ENCODE measurements at regions not wholly inside any gene's neighbourhood (a gene's known extent, or its start where the extent isn't known, plus 50 kb on each side); places are given as distances from the start of the nearest gene placed in this dataset.

DNA sequence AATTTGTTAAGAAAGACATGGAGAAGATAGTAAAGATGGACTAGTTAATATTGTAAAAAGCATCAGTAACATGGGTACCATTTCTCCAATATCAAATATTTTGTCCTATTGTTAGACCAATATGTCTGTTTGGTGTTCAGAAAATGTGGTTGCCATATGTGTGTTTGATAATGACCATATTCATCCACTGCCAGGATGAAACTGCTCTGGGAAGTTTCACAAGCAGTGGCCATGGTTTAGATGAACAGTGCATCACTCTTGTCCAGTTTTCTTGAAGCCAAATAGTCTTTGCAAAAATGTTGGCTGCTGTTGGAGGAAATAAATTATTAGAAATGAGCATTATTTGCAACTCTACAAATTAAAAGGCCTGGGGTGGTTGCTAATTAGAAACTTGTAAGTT, 333.8 kb downstream of the NUF2 start:
- DNase-seq (ENCODE audit: low spot score): no peak

DNA sequence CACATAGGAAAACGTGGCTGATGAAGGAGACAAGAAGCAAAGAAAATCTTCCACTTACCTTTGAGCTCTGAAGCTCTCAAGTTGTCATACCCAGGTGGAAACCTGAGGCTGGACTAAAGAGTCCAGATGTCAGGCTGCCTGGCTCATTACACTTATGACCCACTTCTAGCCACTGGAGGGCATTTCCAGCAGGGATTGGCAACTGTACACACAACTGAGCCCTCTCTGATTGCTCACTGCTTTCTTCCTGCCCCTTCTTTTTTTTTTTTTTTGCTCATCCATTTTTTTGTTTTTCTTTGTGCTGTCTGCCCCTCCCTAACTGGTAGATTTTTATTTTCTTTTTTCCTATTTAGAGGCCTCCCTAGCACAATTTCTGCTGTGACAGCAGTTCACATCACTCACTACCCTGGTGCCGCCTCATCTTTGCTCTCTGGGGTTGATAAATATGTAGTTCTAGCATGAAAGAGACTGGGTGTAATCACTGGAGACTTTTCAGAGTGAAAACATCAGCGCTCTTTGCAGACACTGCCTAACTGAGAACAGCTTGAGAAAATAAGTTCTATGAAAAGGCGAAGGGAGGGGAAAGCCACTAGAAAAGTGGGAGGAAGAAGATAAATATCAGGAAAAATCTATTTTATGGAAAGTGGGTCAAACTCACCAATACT, 334.5 kb downstream of the NUF2 start:
- no peak for DNase-seq (ENCODE audit: low spot score)

DNA sequence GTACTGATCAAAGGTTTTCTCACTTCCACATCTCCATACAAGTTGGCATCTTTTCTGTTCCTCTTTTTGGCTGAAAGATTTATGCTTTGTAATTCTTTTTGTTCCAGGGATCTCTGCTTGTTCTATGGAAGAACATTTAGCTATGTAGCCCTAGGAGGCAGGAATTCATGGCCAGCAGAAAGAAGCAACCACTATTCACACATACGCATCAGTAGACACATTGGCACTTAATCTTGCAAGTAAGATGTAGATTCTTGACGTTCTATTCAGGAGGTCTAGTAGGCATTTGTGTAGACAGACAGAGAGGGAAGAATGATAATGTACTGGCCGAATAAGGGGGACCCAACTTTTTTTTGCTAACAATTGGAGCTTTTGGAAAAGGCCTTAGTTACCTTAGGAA, 336.0 kb downstream of the NUF2 start:
- DNase-seq (ENCODE audit: low spot score): no peak

DNA sequence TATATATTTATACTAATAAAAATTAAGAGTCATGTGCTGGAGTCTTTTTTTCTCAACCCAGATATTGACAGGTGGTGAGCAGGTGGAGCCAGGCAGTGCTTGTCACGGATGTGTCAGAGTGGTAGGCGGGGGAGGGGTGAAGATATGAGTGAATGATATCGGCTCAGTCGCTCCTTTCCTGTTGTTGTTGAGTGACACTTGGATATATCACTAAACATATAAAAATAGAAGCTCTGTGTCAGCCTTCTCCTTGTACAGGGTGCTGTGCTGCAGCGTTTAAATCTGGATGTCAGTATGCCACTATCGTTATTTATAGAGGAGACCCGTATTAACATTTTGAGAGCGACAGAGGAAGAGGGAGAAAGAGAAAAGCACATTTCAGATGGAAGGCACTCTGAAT, 339.6 kb downstream of the NUF2 start:
- no peak for DNase-seq (ENCODE audit: low spot score)

DNA sequence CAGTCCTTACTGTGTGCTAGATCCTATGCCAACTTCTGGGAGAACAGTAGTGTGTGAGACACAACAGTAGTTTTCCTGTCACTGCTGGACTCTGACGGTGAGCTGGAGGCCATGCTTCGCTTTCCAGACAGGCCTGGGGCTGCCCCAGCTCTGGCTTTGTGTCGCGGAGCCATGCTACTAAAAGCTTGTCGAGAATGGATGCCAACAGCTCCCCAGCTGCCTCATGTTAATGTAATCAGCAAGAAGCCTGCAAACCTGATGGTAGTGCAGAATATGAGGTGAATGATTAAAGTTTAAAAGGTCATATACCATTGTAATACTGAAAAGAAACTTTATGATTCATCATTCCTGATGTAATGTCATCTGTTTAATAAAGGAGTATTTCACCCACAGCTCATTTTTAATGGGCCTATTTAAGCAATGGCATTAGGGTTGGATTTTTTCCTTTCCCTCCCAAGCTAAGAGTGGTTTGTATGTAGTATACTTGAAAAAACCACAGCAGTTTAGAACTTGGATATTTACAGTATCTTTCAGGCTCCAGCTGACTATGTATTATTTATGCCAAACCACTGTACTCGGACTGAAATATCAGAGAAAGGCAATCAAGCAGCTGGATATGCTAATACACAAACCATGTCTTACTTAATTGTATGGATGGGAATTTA, 343.0 kb downstream of the NUF2 start:
- no peak for DNase-seq (ENCODE audit: low spot score)

DNA sequence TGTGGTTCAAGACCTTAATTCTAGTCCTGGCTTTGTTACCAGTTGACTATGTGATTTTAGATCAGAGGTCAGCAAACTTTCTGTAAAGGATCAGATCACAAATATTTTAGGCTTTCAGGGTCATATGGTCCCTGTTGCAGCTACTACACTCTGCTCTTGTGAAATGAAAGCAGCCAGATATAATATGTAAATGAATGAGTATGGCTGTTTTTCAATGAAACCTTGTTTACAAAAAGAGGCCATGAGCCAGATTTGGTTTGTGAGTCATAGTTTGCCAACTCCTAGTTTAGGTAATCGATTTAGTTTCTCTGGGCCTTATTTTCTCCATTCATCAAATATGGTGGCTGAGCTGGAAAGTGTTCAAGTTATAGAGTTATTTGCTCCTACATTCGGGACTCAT, 346.7 kb downstream of the NUF2 start:
- no peak for DNase-seq (ENCODE audit: low spot score)

DNA sequence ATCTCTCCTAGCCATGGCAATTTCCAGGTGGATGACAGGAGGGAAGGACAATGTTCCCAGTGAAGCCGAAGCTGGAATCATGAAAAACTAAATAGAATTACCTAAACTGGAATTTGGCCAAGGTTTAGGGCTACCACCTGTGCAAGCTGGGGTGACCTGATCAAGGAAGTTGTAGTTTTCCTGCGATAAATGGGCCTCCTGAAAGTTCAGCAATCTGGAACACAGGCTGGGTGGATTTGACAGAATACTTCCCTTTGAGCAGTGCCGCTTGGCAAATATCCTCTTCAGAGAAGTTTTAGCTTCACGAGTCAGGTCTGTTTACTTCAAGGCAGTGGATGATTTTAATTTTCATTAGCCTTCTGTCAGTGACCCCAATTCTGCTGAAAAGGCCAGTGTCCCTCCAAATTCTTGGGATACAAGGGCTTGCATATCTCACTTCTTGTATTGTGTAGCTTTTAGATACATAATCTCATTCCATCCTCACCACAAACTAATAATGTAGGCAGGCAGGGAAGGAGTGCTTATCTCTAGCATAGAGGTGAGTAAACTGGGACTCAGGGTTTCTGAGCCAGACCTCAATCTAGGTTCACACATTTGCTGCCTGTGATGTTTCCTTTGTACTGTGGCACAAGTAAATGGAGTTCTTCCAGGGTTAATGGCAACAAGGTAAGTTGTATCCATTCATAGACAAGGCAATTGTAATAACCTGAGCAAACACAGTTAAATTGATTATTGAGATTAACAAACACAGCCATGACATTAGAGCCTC, 349.4 kb downstream of the NUF2 start:
- peak; percentile 13 for DNase-seq (ENCODE audit: low spot score)

DNA sequence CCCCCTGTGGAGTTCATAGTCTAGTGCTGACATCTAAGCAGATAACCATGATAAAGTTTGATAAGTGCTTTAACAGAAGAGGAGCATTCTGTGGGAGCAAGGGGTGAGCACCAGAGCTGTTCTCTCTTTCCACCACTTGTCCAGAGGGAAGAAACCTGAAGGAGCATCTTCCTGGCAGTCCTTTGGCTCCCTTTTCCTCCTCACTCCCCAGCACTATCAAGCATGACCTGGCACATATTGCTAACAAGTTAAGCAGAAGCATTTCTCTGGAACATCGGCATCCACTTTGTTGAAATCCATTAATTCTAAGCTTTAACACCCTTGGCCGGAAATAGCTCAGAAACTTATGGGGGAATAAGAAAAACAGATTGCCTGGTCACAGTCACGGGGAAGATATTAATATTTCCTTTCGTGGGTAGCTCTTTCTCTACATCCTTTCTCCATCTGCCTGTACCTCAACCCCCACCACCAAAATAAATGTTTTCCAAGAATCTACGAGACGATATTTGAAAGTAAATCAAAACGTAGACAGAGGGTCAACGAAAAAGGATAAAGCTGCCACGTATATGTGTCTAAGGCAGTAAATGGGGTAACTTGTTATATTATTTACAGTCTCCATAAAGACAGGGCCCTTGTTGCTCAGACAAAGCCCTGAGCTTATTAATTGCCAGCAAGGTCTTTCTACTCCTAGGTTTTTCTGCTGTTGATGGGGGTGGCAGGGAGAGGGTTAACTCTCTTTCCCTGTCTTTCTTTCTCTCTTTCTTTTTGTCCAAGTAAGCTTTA, 351.4 kb downstream of the NUF2 start:
- no peak for DNase-seq (ENCODE audit: low spot score)

DNA sequence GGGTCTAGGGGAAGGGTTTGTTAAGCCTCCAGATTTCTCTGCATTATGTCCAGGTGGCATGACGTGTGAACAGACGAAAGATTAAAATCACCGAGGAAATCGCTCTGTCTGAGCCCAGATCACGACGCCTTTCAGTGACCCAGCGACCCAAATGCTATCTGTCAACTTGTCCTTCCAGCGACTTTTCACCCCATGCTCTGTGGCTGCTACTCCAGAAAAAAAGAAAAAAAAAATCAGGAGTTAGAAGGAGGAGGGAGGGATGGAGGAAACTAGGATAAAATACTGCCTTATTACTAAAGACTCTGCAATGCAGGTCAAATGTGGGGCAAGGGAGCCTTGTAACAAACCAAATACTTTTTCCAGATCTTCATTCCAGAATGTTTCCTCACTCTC, 352.0 kb downstream of the NUF2 start:
- no peak for DNase-seq (ENCODE audit: low spot score)

DNA sequence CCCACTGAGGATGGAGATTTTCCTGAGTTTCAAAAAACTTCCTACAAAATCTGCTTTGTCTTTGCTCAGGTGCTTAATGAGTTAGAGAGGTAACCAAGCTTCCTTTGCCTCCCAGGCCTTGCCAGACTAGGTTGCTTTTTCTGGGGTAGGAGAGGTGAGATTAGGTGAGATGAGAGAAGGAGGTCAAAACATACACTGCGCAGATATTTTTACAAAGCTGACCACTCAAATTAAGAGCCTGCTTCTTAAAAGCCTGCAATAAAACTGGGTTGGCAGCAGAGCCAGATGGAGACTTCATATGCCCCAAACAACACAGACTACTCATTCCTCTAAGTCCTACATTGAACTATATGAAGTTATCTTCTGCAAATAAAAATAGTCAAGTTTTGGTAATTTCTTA, 352.5 kb downstream of the NUF2 start:
- DNase-seq (ENCODE audit: low spot score): no peak

DNA sequence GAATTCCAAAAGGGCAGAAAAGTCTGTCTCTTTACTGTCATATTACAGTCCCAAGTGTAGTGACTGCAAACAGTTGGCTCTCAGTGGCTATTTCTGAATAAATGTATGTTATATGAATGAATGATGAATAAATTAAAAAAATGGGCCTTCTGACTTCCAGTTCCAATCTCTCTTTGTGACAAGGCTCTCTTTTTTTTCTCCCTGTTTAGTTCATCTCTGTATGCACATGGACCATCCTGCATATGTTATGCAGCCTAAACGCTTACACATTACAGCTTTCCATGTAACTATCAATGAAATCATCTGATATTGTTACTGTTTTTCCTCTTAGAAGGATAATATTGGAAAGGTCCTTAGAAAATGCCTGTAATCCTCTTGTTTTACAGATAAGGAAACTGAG, 363.0 kb downstream of the NUF2 start:
- DNase-seq (ENCODE audit: low spot score): no peak

DNA sequence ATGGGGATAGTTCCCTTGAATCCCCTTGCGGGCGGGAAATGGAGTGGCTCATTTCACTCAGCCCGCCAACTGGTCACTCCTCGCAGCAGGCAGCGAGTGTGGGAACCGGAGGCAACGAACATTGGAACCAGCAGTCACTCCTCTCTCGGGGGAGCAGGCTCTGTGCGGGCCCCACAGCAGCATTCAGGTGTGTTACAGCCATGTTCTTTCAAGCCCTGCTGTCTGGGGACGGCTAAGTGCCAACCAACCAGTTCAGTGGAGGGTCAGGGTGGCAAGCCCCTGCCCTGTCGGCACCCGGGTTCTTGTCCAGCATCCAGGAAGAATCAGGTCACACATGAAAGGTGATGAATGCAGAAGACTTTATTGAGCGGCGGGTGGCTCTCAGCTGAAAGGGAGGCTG, 370.5 kb downstream of the NUF2 start:
- no peak for DNase-seq (ENCODE audit: low spot score)

DNA sequence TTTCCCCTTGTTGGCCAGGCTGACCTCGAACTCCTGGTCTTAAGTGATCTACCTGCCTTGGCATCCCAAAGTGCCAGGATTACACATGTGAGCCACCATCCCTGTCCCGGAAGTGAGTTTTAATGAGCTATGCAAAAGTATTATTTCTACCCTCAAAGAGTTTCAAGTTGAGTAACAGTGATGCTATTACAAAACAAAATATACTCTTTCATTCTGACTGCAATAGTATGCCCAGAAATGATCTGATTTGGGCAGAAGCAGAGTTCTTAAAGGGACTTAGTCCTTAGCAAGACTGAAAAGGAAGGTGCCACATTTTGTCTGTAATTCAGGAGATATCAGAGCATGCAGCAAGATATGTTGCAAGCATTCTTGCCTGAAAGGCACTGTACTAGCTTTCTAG, 375.4 kb downstream of the NUF2 start:
- no peak for DNase-seq (ENCODE audit: low spot score)

DNA sequence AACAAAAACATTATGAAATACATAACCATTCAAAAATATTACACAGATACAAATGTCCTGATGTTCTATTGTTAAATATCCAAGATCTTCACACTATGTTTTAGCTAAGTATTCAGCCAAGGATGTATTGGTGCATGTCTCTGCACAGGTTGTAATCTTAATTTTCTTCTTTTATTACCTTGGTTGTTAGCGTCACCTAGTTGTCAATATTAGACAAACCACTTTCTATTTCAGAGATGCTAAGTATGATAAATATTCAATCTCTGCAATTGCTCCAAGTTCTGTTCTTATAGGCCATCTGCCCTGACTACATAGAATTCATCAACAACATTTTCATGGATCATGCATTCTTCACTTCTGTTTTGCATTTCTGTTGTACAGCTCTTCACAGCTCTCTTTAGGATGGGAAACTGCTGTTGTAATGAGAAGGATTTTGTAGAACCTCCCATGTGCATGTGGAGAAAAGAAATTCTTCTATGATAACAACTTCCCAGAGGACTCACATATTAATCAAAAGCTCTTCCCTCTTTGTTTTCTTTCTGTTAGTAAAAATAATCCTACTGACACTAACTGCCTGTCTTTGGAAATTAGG, 380.1 kb downstream of the NUF2 start:
- peak; percentile 29 for DNase-seq (ENCODE audit: low spot score)

DNA sequence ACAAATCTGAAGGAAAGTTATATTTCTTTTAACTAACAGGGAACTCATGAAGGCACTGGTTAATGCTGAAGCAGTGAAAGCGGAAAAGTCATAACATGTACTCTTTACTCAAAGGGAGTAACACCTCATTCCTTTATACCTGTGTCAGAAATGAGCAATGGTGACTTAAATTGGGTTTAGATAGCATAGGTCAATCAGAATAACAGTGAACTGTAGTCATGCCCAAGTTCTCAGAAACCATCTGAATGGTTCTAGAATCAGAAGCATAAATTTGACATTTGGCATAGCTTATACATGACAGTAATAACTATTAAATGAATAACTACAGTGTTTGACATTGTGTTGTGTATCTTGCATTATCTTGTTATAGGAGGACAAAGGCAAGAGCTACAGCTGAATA, 382.0 kb downstream of the NUF2 start:
- DNase-seq (ENCODE audit: low spot score): no peak

DNA sequence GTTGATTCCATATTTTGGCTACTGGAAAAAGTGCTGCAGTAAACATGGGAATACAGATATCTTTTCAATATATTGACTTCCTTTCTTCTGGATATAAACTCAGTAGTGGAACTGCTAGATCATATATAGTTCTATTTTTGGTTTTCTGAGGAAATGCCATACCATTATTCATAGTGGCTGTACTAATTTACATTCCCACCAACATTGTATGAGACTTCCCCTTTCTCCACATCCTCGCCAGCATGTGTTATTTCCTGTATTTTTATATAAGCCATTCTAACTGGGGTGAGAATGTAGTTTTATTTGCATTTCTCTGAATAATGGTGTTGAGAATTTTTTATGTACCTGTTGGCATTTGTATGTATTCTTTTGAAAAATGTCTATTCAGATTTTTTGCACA, 385.2 kb downstream of the NUF2 start:
- DNase-seq (ENCODE audit: low spot score): no peak

DNA sequence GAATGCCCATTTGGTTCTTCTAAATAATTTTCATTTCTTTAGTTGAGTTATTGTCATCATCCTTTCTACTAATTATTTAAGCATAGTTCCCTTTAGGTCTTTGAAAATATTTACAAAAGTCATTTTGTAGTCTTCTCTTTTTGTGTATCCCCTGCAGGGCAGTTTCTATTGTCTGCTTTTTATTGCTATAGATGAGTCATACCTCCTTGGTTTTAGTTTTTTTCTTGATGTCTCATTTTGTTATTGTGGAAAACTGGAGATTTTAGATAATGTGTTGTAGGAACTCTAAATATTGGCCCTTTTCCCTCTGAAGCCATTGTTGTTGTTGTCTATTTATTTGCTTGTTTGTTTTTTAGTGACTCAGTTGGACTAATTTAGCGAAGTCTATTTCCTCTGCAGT, 387.9 kb downstream of the NUF2 start:
- no peak for DNase-seq (ENCODE audit: low spot score)

DNA sequence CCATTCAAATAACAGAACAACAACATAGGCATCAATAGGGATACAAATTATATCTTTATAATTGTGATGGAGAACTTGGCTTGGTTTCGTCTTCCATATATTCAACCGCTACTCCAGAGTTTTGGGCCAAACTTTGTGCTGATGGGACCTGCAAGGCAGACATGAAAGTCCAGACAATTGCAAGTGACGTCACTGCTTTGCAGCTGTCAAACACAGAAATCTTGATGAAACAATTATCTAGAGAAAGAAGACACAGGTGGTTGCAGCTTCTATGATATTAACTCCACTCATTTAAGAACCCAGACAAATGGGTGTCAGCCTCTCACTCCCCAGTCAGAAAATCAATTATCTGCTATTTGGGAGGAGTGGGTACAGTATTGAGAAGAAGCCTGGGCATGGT, 390.6 kb downstream of the NUF2 start:
- no peak for DNase-seq (ENCODE audit: low spot score)

DNA sequence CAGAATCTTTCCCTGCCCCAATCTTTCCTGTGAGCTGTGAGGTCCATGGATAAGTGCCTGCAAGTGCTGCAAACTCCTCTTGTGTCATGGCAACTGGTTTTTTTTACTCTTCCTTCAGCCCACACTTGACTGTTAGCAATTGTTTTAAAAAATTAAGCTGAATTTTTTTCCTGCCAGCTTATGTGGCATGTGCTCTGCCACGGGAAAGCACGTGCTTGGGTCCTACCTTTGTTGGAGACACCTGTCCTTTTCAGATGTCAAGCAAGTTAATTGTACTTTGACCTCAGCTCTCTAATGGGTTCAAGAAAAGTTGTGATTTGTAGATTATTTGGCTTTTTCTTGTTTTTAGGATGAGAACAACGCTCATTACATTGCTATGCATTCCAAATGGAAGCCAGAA, 398.5 kb downstream of the NUF2 start:
- no peak for DNase-seq (ENCODE audit: low spot score)

DNA sequence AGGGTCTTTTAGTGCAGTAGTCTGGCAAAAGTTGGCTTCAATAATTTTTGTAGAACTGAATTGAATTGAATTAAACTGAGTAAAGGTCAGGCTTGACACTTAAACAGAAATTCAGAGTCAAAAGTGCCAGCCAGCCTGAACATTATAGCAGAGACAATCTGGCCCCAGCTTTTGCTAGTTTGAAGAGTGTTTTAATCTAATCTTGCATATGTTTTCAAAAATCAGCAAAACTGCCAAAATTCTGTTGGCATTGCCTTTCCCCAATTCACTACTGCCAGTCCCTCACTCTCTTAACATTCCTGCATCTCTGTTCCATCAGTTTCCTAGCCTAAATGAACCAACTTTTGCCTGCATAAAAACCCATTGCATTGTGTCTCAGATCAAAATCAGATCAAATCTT, 403.8 kb downstream of the NUF2 start:
- DNase-seq (ENCODE audit: low spot score): no peak

DNA sequence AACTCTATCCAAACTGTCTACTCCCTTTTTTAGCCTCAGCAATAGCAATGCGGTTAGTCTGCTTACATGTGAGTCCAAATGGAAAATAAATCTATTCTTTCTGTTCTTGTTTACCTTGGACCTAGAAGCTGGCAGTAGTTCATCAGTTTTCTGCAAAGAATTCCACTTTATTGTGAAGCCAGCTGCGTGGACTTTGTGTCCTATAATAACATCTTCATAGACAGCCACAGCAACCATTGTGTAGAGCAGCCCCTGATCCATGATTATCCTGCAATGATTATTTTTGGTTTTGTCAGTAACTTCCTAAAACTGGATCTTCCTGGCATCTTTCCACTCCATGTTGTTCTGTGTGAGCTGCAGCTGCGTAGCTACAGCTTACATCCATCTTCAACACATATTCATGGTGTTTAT, 408.7 kb downstream of the NUF2 start:
- no peak for DNase-seq (ENCODE audit: low spot score)

DNA sequence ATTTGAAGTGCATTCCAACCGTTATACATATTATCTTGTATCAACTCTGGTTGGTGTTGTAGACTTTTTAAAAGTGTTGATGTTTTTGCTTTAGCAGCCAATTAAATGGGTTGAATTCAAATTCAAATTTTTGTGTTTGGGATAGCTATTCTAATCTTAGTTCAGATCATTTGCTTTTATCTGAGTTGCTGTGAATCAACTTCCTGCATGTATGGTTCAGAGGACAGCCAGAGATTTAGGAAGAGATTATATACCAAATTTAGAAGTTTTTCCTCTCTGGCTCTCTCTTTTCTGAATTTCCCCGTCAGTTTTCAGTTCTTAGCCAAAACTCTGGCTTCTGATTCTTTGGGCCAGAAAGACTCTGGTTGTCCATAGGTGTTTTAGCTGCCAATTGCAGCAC, 415.5 kb downstream of the NUF2 start:
- no peak for DNase-seq (ENCODE audit: low spot score)
